ENCODE measurements at regions not wholly inside any gene's neighbourhood (a gene's known extent, or its start where the extent isn't known, plus 50 kb on each side); places are given as distances from the start of the nearest gene placed in this dataset.

DNA sequence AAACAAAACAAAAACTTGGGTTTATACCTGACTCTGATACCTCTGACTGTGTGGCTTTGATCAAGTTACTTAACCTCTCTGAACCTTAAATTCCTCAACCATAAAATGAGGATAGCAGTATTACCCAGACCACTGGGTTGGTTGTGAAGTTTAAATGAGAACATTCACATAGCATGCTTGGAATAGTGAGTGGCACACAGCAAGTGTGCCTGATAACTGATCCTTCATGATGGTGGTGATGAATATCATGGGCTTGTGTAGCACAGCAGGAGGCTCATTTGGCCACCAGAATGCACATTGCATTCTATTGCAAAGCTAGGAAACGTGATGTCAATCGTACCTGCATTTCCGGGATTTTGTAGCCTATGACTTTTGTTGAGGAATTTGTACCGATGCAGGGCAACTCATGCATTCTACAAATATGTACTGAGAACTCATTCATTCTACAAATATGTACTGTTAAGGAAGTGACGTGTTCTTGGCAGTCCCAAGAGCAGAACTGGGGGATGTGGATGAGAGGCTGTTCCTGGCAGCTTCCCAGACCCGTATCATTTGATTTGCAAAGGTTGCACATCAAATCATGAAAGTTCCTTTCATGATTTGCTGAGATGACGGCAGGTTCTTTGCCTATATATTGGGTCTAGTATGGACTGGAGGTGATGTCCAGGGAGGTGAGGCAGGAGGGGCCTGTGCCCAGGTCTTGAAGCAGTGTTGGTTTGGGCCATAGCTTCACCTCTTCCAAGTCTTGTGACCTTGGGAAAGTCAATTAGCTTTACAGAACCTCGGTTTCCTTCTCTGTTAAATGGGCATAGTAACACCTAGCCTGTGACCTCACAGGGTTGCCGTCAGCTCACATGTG lies 94.6 kb upstream of the SMNDC1 start:
- DNase-seq = no peak

- DNase-seq = no peak
Measured at GRCh38 chr10:110399965-110400933, 95.5 kb upstream of the SMNDC1 start.

DNA sequence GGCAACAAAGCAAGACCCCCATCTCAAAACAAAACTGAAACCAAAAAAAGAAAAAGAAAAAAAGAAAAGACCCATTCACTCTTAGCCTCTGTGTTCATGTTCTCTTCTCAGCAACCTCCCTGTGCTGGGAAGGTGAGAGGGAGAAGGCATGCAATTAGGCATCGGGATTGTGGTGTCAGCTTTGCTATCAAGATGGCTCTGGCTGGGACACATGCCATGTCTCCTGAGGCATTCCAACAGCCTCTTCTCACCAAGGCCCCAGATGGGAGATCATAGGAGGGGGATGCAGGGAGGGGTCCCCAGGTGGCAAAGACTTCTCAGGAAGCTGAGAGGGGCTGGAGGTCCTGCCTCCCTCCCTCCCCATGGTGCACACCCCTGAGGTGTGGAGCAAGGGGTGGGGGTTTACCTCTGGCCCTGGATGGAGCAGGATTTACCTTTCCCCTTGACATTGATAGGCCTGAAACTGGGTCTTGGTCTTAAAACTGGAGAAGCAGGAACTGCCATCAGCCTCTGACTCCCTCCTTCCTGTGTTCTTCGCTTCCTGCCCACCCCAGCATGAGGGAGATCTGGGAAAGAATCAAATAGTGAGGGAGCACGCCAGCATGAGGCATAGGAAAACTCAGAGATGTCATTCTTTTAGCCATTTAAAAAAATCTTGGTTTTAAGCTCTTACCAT lies 96.2 kb upstream of the DUSP5 start:
- DNase-seq = no peak

DNA sequence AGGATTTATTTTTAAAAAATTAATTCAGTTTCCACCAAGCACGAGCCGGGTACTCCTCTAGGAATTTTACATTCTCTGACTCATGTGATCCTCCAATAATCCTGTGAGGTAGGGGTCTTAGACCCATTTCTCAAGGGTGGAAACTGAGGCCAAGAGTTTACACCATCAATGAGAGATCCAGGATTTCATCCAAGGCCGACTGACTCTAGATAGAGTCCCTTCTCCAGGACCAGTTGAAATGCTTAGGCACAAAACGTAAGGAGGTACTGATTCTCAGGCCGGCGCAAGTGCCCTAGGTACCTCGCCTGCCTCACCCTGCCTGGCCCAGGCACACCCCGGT lies 95.7 kb upstream of the DUSP5 start:
- DNase-seq = no peak

GRCh38 chr10:110403593-110403992 lies 94.1 kb upstream of the DUSP5 start:
- DNase-seq = no peak

DNA sequence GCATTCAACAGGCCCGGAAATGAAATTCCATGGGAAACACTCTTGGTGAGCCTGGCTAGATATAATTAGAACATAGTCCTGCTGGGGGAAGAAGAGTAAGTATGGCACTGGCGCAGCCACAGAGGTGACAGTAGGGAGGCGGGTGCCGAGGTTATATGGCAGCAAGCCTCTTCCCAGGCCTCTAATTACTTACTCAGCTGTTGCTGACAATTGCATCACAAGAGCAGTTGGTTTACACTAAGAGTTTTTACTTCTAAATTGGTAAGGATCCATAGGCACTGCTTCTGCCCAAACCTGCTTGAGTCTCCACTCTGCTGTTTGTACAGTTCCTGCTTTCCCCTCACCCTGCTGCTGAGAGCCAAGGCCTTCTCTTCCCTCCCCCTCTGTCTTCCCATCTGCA lies 93.3 kb upstream of the DUSP5 start:
- DNase-seq = peak; percentile 27

DNA sequence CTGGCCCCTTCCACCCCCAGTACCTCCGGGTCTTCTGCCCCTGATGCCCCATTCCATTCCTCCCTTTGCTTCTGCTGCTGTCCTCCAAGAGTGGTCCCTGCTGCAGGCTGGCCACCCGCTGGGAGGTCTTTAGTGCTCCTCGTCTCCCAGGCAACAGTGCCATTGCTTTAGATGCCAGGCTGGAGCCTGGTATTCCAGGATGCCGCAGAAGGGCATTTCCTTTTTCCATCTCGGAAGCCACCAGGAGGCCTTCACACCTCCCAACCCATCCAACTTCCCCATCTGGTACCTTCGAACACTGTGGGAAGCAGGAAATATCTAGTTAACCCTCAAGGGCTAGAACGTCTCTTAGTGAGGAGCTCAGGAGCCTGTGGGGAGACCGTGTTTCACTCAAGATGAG lies 92.9 kb upstream of the DUSP5 start:
- DNase-seq = no peak

- DNase-seq = no peak
Measured at GRCh38 chr10:110405380-110405779, 92.3 kb upstream of the DUSP5 start.

DNA sequence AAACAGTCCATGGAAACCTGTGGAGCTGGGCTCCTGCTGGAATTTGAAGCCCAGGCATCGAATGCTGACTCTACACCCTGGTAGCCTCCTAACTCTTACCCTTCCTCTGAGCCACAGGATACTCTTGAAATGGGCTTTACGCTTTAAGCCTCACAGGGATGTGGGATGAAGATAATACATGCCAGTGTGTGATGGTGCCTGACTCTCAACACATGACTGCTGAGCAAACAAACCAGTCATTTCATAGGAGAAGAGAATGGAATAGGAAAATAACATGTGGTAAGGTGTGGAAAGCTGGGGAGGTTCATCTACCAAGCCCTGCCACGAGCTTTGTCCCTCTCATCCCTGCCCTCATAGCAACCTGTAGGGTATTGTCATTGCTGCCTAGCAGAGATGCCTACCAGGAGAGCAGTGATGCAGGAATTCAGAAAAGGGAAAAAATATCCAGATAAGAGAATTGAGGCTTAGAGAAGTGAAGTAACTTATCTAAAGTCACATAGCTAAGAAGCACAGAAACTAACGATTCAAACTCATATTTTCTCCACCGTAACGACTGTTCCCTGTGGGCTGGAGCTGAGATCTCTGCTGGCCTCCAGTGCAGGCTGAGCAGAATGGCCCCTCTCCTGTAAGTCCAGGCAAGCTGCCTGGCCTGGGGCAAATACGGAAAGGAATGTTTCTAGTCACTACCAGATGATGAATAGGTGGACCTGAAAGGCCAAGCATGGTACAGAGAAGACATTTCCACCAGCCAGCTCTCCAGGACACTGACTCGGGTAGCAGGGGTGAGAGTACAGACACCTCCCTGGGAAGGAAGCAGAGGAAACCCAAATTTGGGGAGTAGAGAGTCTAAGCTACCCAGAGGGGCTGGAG lies 90.2 kb upstream of the DUSP5 start:
- DNase-seq = no peak

GRCh38 chr10:110408203-110408871 lies 89.4 kb upstream of the DUSP5 start:
- DNase-seq = no peak

GRCh38 chr10:110408943-110409342 lies 88.8 kb upstream of the DUSP5 start:
- DNase-seq = no peak

GRCh38 chr10:110409488-110409887 lies 88.2 kb upstream of the DUSP5 start:
- DNase-seq = no peak

GRCh38 chr10:110409926-110410325 lies 87.8 kb upstream of the DUSP5 start:
- peak; percentile 54 for DNase-seq

- no peak for DNase-seq
Measured at GRCh38 chr10:110410329-110411046, 87.2 kb upstream of the DUSP5 start.

GRCh38 chr10:110411047-110411410 lies 86.7 kb upstream of the DUSP5 start:
- DNase-seq = no peak

DNA sequence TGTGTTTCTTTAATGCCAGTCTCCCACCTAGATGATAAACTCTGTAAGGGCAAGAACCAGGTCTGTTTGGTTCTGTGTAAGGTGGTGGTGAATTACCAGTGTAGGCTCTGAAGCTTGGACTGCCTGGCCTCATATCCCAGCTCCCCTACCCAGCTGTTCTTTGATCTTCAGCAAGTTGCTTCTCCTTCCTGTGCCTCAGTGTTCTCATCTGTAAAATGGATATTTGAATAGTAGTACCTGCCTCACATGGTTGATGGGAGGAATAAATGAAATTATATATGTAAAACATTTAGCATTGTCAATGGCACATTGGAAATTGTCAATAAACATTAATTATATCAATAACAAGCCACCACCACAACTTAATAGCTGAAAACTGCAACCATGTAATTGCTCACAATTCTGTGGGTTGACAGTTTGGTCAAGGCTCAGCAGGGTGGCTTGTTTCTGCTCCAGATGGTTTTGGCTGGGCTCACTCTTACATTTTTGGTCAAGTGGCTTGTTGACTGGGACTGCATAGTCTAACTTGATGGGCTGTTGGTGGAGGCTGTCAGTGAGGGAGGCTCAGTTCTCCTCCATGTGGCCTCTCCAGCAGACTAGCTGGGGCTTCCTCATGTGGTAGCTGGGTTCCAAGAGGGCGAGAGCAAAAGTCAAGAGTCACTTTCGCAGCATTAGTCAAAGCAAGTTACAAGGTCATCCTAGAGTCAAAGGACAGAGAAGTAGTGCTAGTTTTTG lies 84.5 kb upstream of the DUSP5 start:
- DNase-seq = no peak

DNA sequence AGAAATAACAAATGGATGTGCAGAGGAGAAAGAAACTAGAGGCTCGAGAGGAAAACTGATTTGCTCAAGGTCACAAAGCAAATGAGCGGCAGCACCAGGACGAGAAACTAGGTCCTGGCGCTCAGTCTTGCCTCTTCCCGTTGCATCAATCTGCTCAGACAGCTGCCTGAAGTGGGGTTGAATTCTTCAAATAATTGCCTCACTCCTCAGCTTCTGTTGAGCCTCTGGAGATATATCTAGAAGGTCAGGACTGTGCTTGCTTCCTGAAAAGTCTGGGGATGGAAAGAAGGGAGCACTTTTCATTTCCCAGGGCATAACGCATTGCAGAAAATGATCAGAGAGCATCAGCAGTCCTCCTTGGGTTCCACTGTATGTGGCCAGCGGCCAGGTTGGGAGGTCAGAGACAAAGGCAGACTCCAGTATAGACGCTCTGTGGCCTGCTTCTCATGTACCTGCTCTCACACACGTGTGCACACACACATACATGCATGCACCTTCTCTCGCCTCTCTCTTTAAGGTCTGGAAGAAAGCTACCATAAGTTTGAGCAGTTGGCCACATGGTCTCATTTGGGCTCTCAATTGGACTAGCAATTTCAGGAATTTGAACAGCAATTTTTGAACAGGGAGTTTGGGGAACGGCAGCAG lies 83.7 kb upstream of the DUSP5 start:
- no peak for DNase-seq

GRCh38 chr10:110414548-110415309 lies 83.0 kb upstream of the DUSP5 start:
- DNase-seq = no peak

DNA sequence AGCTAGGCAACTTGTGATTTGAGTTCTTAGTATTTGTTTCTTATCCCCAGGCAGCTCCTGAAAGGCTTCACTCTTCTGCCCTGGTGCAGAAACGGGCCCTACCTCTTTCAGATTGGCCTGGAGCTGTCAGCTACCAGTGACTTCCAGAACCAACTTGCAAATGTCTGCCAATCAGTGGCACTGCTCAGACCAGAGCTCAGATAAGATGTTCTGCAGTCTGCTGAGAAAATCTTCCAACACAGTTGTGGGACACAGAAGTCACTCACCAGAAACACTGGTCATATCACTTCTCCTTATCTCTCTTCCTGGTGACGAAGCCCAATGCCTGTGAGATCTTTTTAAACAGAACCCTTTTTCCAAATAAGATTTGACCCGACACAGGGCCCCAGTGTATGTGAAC lies 81.9 kb upstream of the DUSP5 start:
- peak; percentile 46 for DNase-seq
